GM12873 (cell line): ENCODE measurements at regions not wholly inside any gene's neighbourhood (a gene's known extent, or its start where the extent isn't known, plus 50 kb on each side); places are given as distances from the start of the nearest gene placed in this dataset.
A peak's percentile ranks its signal among the peaks of the same experiment; 100 is the strongest.

Source experiments
- TF ChIP-seq, protein P1 (sequence below): IDR thresholded peaks from 2 replicates; pipeline ENCODE4 v1.5.1; 2012; ENCODE audit warnings: low read depth, mild to moderate bottlenecking, moderate library complexity, low read length, control low read depth; ENCODE audit not compliant: insufficient read depth; ENCODE audit errors: missing control alignments

GRCh38 chr5:135179308-135179980 lies 145.4 kb upstream of the PITX1 start:
- TF ChIP-seq, protein P1, sequence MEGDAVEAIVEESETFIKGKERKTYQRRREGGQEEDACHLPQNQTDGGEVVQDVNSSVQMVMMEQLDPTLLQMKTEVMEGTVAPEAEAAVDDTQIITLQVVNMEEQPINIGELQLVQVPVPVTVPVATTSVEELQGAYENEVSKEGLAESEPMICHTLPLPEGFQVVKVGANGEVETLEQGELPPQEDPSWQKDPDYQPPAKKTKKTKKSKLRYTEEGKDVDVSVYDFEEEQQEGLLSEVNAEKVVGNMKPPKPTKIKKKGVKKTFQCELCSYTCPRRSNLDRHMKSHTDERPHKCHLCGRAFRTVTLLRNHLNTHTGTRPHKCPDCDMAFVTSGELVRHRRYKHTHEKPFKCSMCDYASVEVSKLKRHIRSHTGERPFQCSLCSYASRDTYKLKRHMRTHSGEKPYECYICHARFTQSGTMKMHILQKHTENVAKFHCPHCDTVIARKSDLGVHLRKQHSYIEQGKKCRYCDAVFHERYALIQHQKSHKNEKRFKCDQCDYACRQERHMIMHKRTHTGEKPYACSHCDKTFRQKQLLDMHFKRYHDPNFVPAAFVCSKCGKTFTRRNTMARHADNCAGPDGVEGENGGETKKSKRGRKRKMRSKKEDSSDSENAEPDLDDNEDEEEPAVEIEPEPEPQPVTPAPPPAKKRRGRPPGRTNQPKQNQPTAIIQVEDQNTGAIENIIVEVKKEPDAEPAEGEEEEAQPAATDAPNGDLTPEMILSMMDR, result peak; percentile 5

DNA sequence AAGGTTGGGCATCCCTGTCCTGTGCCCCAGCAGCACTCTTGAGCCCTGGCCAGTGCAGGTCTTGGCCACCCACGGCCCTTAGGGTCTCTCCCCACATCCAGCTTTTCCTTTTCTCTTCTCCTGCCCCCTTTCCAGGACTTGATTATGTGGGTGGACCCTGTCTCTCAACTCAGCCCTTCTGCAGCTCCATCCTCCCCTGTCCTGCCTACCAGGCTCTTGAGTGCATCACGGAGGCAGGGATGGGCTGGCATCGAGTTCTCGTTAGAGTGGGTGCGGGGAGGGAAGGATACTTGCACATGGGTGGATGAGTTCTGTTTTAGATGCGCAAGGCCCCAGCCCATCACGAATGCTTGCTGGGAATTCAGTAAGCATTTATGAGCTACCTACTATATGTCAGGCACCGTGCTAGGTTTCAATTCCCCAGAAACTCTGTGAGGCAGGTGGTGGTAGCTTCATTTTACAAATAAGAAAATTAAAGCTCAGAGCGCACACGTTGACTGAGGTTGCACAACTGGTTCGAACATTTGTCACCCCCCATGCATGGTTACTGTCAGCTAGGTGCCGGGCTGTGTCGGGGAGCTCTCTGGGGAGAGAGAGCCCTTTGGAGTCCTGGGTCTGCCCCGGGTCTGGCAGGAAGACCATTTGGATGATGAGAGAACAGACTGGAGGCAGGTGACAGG lies 144.6 kb upstream of the PITX1 start:
- TF ChIP-seq, protein P1, result no peak

- TF ChIP-seq, protein P1, result no peak
Measured at GRCh38 chr5:135177591-135177990, 143.6 kb upstream of the PITX1 start.

DNA sequence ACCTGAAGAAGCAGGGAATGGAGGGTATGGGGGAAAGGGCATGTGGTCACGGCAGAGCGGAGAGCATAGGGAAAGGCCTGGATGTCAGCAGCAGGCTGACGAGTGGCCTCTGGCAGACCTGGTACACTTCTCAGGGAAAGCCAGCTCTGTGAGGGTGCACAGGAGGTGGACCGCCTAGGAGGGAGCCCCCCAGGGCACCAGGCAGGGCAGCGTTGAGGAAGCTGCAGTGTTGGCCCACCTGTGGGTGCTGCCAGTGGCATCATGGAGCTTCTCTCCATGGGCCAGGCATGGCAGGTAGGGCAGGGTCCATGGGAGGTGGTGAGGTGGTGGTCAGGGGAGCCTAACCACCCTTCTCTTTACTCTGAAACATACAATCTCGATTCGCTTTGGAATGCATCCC lies 143.0 kb upstream of the PITX1 start:
- TF ChIP-seq, protein P1, result no peak

- TF ChIP-seq, protein P1, result no peak
Measured at GRCh38 chr5:135174315-135175096, 140.5 kb upstream of the PITX1 start.

DNA sequence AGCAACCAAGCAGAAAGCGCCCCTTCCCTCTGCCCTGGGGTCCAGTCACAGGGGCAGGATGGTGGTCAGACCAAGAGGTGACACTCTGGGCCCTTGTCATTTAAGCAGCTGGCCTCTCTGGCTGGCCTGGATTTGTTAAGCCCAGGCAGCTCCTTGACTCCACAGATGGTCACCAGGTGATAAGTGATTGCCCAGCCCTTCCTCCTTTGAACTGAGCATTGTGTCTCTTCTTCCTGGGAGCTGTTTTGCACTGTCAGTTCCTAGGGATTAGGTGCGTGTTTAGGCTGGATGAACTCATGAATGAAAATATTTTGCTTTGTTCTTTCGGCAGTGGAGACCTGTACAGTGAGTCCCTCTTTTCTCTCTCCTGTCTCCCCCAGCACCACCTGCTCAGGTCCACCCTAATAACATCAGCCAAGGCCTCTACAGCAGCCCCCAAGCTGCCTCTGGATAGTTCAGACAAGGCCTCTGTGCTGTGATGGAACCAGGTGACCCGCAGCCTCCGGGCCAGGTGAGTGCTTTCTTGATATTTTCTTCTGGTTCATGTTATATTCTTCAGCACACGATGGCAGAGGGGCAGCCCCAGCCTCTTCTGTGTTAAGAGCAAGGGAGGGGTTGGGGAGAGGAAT lies 139.7 kb upstream of the PITX1 start:
- TF ChIP-seq, protein P1, result no peak

- TF ChIP-seq, protein P1, result no peak
Measured at GRCh38 chr5:135172718-135173117, 138.7 kb upstream of the PITX1 start.
